HCT116 (cell line): ENCODE measurements at regions not wholly inside any gene's neighbourhood (a gene's known extent, or its start where the extent isn't known, plus 50 kb on each side); places are given as distances from the start of the nearest gene placed in this dataset.

Source experiments
- ATAC-seq: fragments of 200-7000 bp; cut with Tn5 transposase; 2 replicates; pipeline ENCODE4 v1.9.1; 2020; ENCODE audit warnings: mild to moderate bottlenecking, moderate library complexity
- BruUV-seq: library from RNA; stranded (reverse); fragments of 400-500 nt; replicated peaks from 2 replicates; lab custom pipeline; 2021; lab: Mats Ljungman, UMichigan
- CTCF ChIA-PET: fragments of 300-600 bp; sonication (Branson Sonifier 250); formaldehyde crosslinking; loops from one replicate; lab custom pipeline; 2021; ENCODE audit warnings: antibody characterized with exemption; lab: Charles Lee
- POLR2A ChIA-PET: fragments of 300-600, 350-600 bp; sonication (Branson Sonifier 250); formaldehyde crosslinking; loops from one replicate; lab custom pipeline; 2021; ENCODE audit warnings: antibody characterized with exemption; lab: Charles Lee
- RAD21 ChIA-PET, 2 experiments: fragments of 300-600 bp; sonication (Branson Sonifier 250); formaldehyde crosslinking; loops; one replicate each; lab custom pipeline; 2023; ENCODE audit warnings: low total read pairs in 2 of 2; ENCODE audit not compliant: uncharacterized antibody in 2 of 2, unreplicated experiment in 2 of 2, low non-redundant PET in 1 of 2; lab: Charles Lee
- DNase-seq: peaks from one replicate; pipeline ENCODE4 v3.0.0-alpha.2; 2010; ENCODE audit warnings: low read depth, low spot score
- H2AFZ ChIP-seq: fragments of 200-600 bp; shearing (Covaris generic), sonication (generic); 2 replicates; pipeline ENCODE4 v1.6.1; 2017; ENCODE audit warnings: low read depth, mixed run types, mixed read lengths, antibody characterized with exemption, low read length; ENCODE audit not compliant: poor library complexity, severe bottlenecking
- H3K27ac ChIP-seq: 2 replicates; pipeline ENCODE4 v1.5.1; 2012; ENCODE audit warnings: low read depth, low read length
- H3K27me3 ChIP-seq: fragments of 200-600 bp; sonication (generic); 2 replicates; pipeline ENCODE4 v1.6.1; 2016; ENCODE audit warnings: mixed run types, low read length, mixed read lengths; ENCODE audit not compliant: insufficient read depth
- H3K36me3 ChIP-seq, 2 experiments: fragments of 200-500 bp in 1 of 2; fragments of 200-600 bp in 1 of 2; sonication (Bioruptor generic) in 1 of 2; sonication (generic) in 1 of 2; 2 replicates each; pipeline versions ENCODE4 v1.5.1 to v1.6.1; 2014 to 2016; ENCODE audit warnings: low read length in 2 of 2, inconsistent platforms in 1 of 2, mixed read lengths in 1 of 2, mixed run types in 1 of 2; ENCODE audit not compliant: insufficient read depth in 2 of 2, control insufficient read depth in 1 of 2
- H3K4me1 ChIP-seq, 2 experiments: fragments of 200-600 bp in 1 of 2; sonication (generic) in 1 of 2; 2 replicates each; pipeline versions ENCODE4 v1.5.1 to v1.6.1; 2012 to 2017; ENCODE audit warnings: low read length in 2 of 2, inconsistent platforms in 1 of 2, mild to moderate bottlenecking in 1 of 2, mixed read lengths in 1 of 2, mixed run types in 1 of 2, moderate library complexity in 1 of 2; ENCODE audit not compliant: insufficient read depth in 2 of 2, control insufficient read depth in 1 of 2
- H3K4me2 ChIP-seq: fragments of 200-600 bp; sonication (generic); 2 replicates; pipeline ENCODE4 v1.6.1; 2017; ENCODE audit warnings: mixed run types, low read length, mixed read lengths
- H3K4me3 ChIP-seq, 2 experiments: fragments of 200-600 bp in 1 of 2; sonication (generic) in 1 of 2; replicated peaks in 1 of 2; 2 replicates each; pipeline ENCODE4 v1.5.1; 2011 to 2016; ENCODE audit warnings: low read length in 2 of 2, control low read depth in 1 of 2, low read depth in 1 of 2, mild to moderate bottlenecking in 1 of 2, mixed read lengths in 1 of 2, mixed run types in 1 of 2
- H3K79me2 ChIP-seq: fragments of 200-600 bp; sonication (generic); 2 replicates; pipeline ENCODE4 v1.6.1; 2017; ENCODE audit warnings: mild to moderate bottlenecking, mixed run types, low read length, moderate library complexity, mixed read lengths; ENCODE audit not compliant: insufficient read depth
- H3K9ac ChIP-seq: fragments of 200-600 bp; sonication (generic); 2 replicates; pipeline ENCODE4 v1.6.1; 2016; ENCODE audit warnings: low read length, mixed read lengths
- H3K9me2 ChIP-seq: fragments of 200-600 bp; sonication (generic), shearing (Covaris generic); 2 replicates; pipeline ENCODE4 v1.6.1; 2017; ENCODE audit warnings: mixed run types, mild to moderate bottlenecking, moderate library complexity; ENCODE audit not compliant: insufficient read depth
- H3K9me3 ChIP-seq, 2 experiments: fragments of 200-500 bp in 1 of 2; fragments of 200-600 bp in 1 of 2; sonication (Bioruptor generic) in 1 of 2; sonication (generic) in 1 of 2; 2 replicates each; pipeline ENCODE4 v1.6.1; 2014 to 2017; ENCODE audit warnings: low read length in 2 of 2, mixed read lengths in 2 of 2, inconsistent platforms in 1 of 2, low read depth in 1 of 2, mild to moderate bottlenecking in 1 of 2, mixed run types in 1 of 2, moderate library complexity in 1 of 2; ENCODE audit not compliant: control insufficient read depth in 1 of 2, insufficient read depth in 1 of 2
- H4K20me1 ChIP-seq: fragments of 200-600 bp; sonication (generic), shearing (Covaris generic); 2 replicates; pipeline ENCODE4 v1.6.1; 2017; ENCODE audit warnings: mixed run types, mild to moderate bottlenecking, moderate library complexity; ENCODE audit not compliant: insufficient read depth
- FOSL1 ChIP-seq: IDR thresholded peaks from 2 replicates; pipeline ENCODE4 v1.6.1; 2012; ENCODE audit warnings: low read depth
- RAD21 ChIP-seq: IDR thresholded peaks from 2 replicates; pipeline ENCODE4 v1.6.1; 2012; ENCODE audit warnings: low read depth, mild to moderate bottlenecking
- intact Hi-C: fragments of 100-400 bp; cut with micrococcal nuclease; formaldehyde crosslinking; loops from 2 replicates; pipeline ENCODE4 v1.10.0; 2022

- Histone ChIP-seq H3K4me1 (no peaks in the 10 kb centered on the region), H3K9me2 (no peaks in the 10 kb centered on the region), H3K9ac (no peak overlapping the region), H3K36me3 (no peaks in the 10 kb centered on the region), H3K4me2 (no peak overlapping the region), H3K4me3 (no peak overlapping the region), H3K27me3 (no peaks in the 10 kb centered on the region), H4K20me1 (no peaks in the 10 kb centered on the region), H3K79me2 (no peaks in the 10 kb centered on the region), H3K9me3 (no peaks in the 10 kb centered on the region)
- DNase-seq = no peak
- intact Hi-C loops = no loop called here
- ChIA-PET POLR2A (no interaction called here), RAD21 (no interaction called here), CTCF (interaction anchor here (1.3 kb wide), 1 partner anchor 10 kb away, joined by 4 read pairs; no protein-coding TSS in a partner anchor)
- ATAC-seq = no peak
- no peak for TF ChIP-seq RAD21
- TF ChIP-seq FOSL1 = no peak
- TF ChIP-seq, all 23 proteins: peak for 0
- no TSS peak for BruUV-seq
- no peak overlapping the region for H2AFZ ChIP-seq
- H3K27ac ChIP-seq = no peak overlapping the region
Measured at GRCh38 chr12:25001311-25001710, 52.4 kb upstream of the BCAT1 start.
